Kasumi-1 (cell line): ENCODE measurements at regions not wholly inside any gene's neighbourhood (a gene's known extent, or its start where the extent isn't known, plus 50 kb on each side); places are given as distances from the start of the nearest gene placed in this dataset.
"Not testable (repeated sequence)": the region's sequence is repeated elsewhere in the genome, so short reads cannot be mapped to it uniquely, and the experiment has no call there.

Source experiments
- DNase-seq, 2 experiments: peaks; one replicate each; lab custom pipeline; 2025; lab: John Stamatoyannopoulos, UW

GRCh38 chr18:22822024-22822423 lies 111.1 kb upstream of the RBBP8 start:
- DNase-seq: peak in 1 of 2 experiments; percentile 24

- DNase-seq: no peak
These were observed 110.2 kb upstream of the RBBP8 start for GRCh38 chr18:22822841-22823508.

GRCh38 chr18:22826726-22827125 lies 106.4 kb upstream of the RBBP8 start:
- peak in 1 of 2 experiments; percentile 23 for DNase-seq

GRCh38 chr18:22827216-22827615 lies 105.9 kb upstream of the RBBP8 start:
- DNase-seq: peak; percentile 39 to 47

GRCh38 chr18:22827741-22828140 lies 105.4 kb upstream of the RBBP8 start:
- DNase-seq: peak; percentile 12 to 14

- DNase-seq: no peak
These were observed 105.0 kb upstream of the RBBP8 start for GRCh38 chr18:22828171-22828570.

GRCh38 chr18:22828583-22828982 lies 104.5 kb upstream of the RBBP8 start:
- DNase-seq: not testable (repeated sequence)

- no peak for DNase-seq
These were observed 103.3 kb upstream of the RBBP8 start for GRCh38 chr18:22829781-22830180.

- DNase-seq: no peak
These were observed 102.6 kb upstream of the RBBP8 start for GRCh38 chr18:22830511-22830910.

GRCh38 chr18:22831441-22831904 lies 101.7 kb upstream of the RBBP8 start:
- DNase-seq: peak; percentile 79 to 80

GRCh38 chr18:22836932-22837331 lies 96.2 kb upstream of the RBBP8 start:
- no peak for DNase-seq

GRCh38 chr18:22838221-22838620 lies 94.9 kb upstream of the RBBP8 start:
- no peak for DNase-seq

GRCh38 chr18:22838639-22839277 lies 94.4 kb upstream of the RBBP8 start:
- DNase-seq: no peak

GRCh38 chr18:22839340-22839821 lies 93.7 kb upstream of the RBBP8 start:
- DNase-seq: no peak

- no peak for DNase-seq
These were observed 92.5 kb upstream of the RBBP8 start for GRCh38 chr18:22840606-22841144.

- no peak for DNase-seq
These were observed 91.3 kb upstream of the RBBP8 start for GRCh38 chr18:22841840-22842239.

- DNase-seq: no peak
These were observed 88.9 kb upstream of the RBBP8 start for GRCh38 chr18:22844190-22844589.

- DNase-seq: no peak
These were observed 88.5 kb upstream of the RBBP8 start for GRCh38 chr18:22844628-22845027.

GRCh38 chr18:22846088-22846683 lies 86.9 kb upstream of the RBBP8 start:
- DNase-seq: peak; percentile 41 to 60

- DNase-seq: no peak
These were observed 86.4 kb upstream of the RBBP8 start for GRCh38 chr18:22846697-22847096.

GRCh38 chr18:22847392-22847791 lies 85.7 kb upstream of the RBBP8 start:
- DNase-seq: no peak

- DNase-seq: no peak
These were observed 85.2 kb upstream of the RBBP8 start for GRCh38 chr18:22847867-22848451.
